ENCODE measurements at regions not wholly inside any gene's neighbourhood (a gene's known extent, or its start where the extent isn't known, plus 50 kb on each side); places are given as distances from the start of the nearest gene placed in this dataset.

DNA sequence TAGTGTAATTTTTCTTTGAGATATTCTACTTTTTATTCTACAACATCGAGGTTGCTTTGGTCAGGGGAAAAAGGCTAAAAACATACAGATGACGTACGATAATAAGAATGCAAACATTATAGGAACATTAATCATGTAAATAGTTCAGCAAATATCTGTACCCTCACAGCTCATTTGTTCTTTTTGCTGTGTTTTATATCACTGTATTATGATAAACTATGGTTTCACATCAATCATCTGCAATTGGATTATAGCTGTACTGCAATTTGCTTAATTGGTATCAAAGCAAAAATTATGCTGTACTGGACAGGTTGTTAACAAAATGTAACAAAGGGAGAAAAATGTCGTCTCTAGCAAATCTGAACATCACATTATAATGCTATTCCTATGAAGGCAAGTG is 597.1 kb downstream of the EPHA7 start:
- Mint-ChIP-seq H3K27ac (ENCODE audit: unreplicated experiment) (no peak overlapping the region), H3K9me3 (ENCODE audit: unreplicated experiment) (no peaks in the 10 kb centered on the region), H3K36me3 (ENCODE audit: insufficient read depth, unreplicated experiment) (no peaks in the 10 kb centered on the region), H3K4me1 (ENCODE audit: low read depth, unreplicated experiment) (no peaks in the 10 kb centered on the region), H3K27me3 (ENCODE audit: insufficient read depth, unreplicated experiment) (no peaks in the 10 kb centered on the region), H3K4me3 (ENCODE audit: unreplicated experiment) (no peak overlapping the region)
- no peaks in the 10 kb centered on the region for H3K9me3 ChIP-seq
- TF ChIP-seq, protein P1, sequence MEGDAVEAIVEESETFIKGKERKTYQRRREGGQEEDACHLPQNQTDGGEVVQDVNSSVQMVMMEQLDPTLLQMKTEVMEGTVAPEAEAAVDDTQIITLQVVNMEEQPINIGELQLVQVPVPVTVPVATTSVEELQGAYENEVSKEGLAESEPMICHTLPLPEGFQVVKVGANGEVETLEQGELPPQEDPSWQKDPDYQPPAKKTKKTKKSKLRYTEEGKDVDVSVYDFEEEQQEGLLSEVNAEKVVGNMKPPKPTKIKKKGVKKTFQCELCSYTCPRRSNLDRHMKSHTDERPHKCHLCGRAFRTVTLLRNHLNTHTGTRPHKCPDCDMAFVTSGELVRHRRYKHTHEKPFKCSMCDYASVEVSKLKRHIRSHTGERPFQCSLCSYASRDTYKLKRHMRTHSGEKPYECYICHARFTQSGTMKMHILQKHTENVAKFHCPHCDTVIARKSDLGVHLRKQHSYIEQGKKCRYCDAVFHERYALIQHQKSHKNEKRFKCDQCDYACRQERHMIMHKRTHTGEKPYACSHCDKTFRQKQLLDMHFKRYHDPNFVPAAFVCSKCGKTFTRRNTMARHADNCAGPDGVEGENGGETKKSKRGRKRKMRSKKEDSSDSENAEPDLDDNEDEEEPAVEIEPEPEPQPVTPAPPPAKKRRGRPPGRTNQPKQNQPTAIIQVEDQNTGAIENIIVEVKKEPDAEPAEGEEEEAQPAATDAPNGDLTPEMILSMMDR (IDR thresholded peaks at IDR 0.05; ENCODE audit: insufficient read depth in 1 of 2, low read depth in 1 of 2, low read length in 1 of 2, severe bottlenecking in 1 of 2, unreplicated experiment in 1 of 2): no peak
- H3K4me1 ChIP-seq: no peaks in the 10 kb centered on the region
- CTCF ChIA-PET: no interaction called here
- intact Hi-C loops (cut with micrococcal nuclease; ENCODE audit: unreplicated experiment): no loop called here
- BruUV-seq (replicated peaks): no TSS peak
- DNase-seq: no peak
- no peaks in the 10 kb centered on the region for H3K36me3 ChIP-seq (ENCODE audit: control insufficient read depth, insufficient read depth, low read length)
- no peaks in the 10 kb centered on the region for H3K27me3 ChIP-seq (replicated peaks; ENCODE audit: control insufficient read depth, insufficient read depth, low read length)
- POLR2A ChIA-PET: no interaction called here
- H3K4me3 ChIP-seq (ENCODE audit: low read depth, low read length): no peak overlapping the region

DNA sequence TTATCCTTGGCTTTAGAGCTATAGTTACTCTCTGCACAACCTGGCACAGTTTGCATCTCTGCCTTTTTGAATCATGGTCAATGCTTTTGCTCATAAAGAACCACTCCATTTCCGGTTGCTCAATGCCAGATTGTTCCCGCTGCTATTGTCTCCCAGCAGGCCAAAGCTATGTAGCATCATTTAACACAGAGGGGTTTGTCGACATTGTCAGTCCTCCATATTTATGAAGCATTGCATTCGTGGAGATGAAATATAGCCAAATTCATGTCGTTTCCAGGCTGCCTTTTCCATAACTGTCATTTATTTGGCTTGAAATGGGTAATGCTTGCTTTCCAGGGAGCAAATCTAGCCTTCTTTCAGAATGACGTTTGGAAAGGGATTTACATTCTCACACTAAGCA is 598.8 kb downstream of the EPHA7 start:
- H3K27ac Mint-ChIP-seq (ENCODE audit: unreplicated experiment): no peak overlapping the region
- H3K4me1 Mint-ChIP-seq (ENCODE audit: low read depth, unreplicated experiment): no peaks in the 10 kb centered on the region
- POLR2A ChIA-PET: no interaction called here
- intact Hi-C loops (cut with micrococcal nuclease; ENCODE audit: unreplicated experiment): no loop called here
- H3K27me3 Mint-ChIP-seq (ENCODE audit: insufficient read depth, unreplicated experiment): no peaks in the 10 kb centered on the region
- Histone ChIP-seq H3K4me3 (ENCODE audit: low read depth, low read length) (no peak overlapping the region), H3K4me1 (no peaks in the 10 kb centered on the region), H3K27me3 (replicated peaks; ENCODE audit: control insufficient read depth, insufficient read depth, low read length) (no peaks in the 10 kb centered on the region), H3K36me3 (ENCODE audit: control insufficient read depth, insufficient read depth, low read length) (no peaks in the 10 kb centered on the region), H3K9me3 (no peaks in the 10 kb centered on the region; the same call in 1 of the 2 replicates)
- no peaks in the 10 kb centered on the region for H3K9me3 Mint-ChIP-seq (ENCODE audit: unreplicated experiment)
- no peak for DNase-seq
- no peak overlapping the region for H3K4me3 Mint-ChIP-seq (ENCODE audit: unreplicated experiment)
- CTCF ChIA-PET: no interaction called here
- TF ChIP-seq, protein P1 (IDR thresholded peaks at IDR 0.05; ENCODE audit: insufficient read depth in 1 of 2, low read depth in 1 of 2, low read length in 1 of 2, severe bottlenecking in 1 of 2, unreplicated experiment in 1 of 2): no peak
- no peaks in the 10 kb centered on the region for H3K36me3 Mint-ChIP-seq (ENCODE audit: insufficient read depth, unreplicated experiment)
- no TSS peak for BruUV-seq (replicated peaks)

DNA sequence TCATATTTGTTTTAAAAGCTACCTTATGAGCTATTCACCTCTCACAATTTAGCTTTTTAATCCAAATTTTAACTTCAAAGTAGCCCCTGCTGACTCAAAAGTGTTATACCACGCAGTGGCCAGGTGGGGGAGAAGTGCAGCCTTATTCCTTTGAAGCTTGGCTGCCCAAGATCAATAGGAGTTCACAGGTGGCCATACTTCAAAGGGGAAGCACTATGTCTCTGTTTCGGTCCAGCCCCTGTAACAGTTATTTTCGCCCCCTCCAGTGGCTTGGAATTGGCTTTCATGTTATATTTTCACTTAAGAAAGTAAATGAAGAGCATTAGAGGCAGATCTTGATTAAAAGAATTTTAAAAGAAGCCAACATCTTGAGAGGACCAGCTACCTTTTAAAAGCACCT is 608.4 kb downstream of the EPHA7 start:
- H3K4me1 Mint-ChIP-seq (ENCODE audit: low read depth, unreplicated experiment): no peaks in the 10 kb centered on the region
- Histone ChIP-seq H3K27me3 (replicated peaks; ENCODE audit: control insufficient read depth, insufficient read depth, low read length) (no peaks in the 10 kb centered on the region), H3K36me3 (ENCODE audit: control insufficient read depth, insufficient read depth, low read length) (no peaks in the 10 kb centered on the region), H3K4me3 (ENCODE audit: low read depth, low read length) (no peak overlapping the region), H3K9me3 (no peaks in the 10 kb centered on the region), H3K4me1 (no peaks in the 10 kb centered on the region)
- no peak overlapping the region for H3K27ac Mint-ChIP-seq (ENCODE audit: unreplicated experiment)
- BruUV-seq (replicated peaks): no TSS peak
- DNase-seq: peak; percentile 39 to 59
- intact Hi-C loops (cut with micrococcal nuclease; ENCODE audit: unreplicated experiment): loop anchor here (1.0 kb wide), 1 partner anchor 613 kb away; no protein-coding TSS in a partner anchor
- ChIA-PET CTCF (interaction anchor here (1.0 to 1.1 kb wide), 2 partner anchors 206 to 613 kb away, joined by 4 to 7 read pairs; no protein-coding TSS in a partner anchor), POLR2A (no interaction called here)
- no peaks in the 10 kb centered on the region for H3K36me3 Mint-ChIP-seq (ENCODE audit: insufficient read depth, unreplicated experiment)
- no peaks in the 10 kb centered on the region for H3K27me3 Mint-ChIP-seq (ENCODE audit: insufficient read depth, unreplicated experiment)
- no peaks in the 10 kb centered on the region for H3K9me3 Mint-ChIP-seq (ENCODE audit: unreplicated experiment)
- TF ChIP-seq, protein P1 (IDR thresholded peaks at IDR 0.05; ENCODE audit: insufficient read depth in 1 of 2, low read depth in 1 of 2, low read length in 1 of 2, severe bottlenecking in 1 of 2, unreplicated experiment in 1 of 2): peak; percentile 50 to 53
- no peak overlapping the region for H3K4me3 Mint-ChIP-seq (ENCODE audit: unreplicated experiment)

Data from Caco-2 (cell line).